Stimulated activated CD4-positive, alpha-beta T cell treated with anti-CD3 and anti-CD28 coated beads, Interleukin-2, amount 100 ng/mL, for 24 hours (primary cell): ENCODE measurements at regions not wholly inside any gene's neighbourhood (a gene's known extent, or its start where the extent isn't known, plus 50 kb on each side); places are given as distances from the start of the nearest gene placed in this dataset.
A peak's percentile ranks its signal among the peaks of the same experiment; 100 is the strongest.
"Not testable (repeated sequence)": the region's sequence is repeated elsewhere in the genome, so short reads cannot be mapped to it uniquely, and the experiment has no call there.

ENCODE experiments used
- DNase-seq, 2 donors: peaks; one replicate each; pipeline ENCODE4 v3.0.0-alpha.2; 2020

GRCh38 chr6:156437121-156437879 is 339.9 kb upstream of the ARID1B start:
- no peak for DNase-seq

- DNase-seq, result no peak
Observed at GRCh38 chr6:156434795-156435190, 342.4 kb upstream of the ARID1B start.

- DNase-seq, result no peak
Observed at GRCh38 chr6:156434049-156434794, 343.0 kb upstream of the ARID1B start.

- DNase-seq, result no peak
Observed at GRCh38 chr6:156432543-156432942, 344.6 kb upstream of the ARID1B start.

GRCh38 chr6:156430386-156430785 is 346.8 kb upstream of the ARID1B start:
- DNase-seq, result no peak

GRCh38 chr6:156427345-156427744 is 349.8 kb upstream of the ARID1B start:
- peak in 1 of 2 donors; percentile 1 for DNase-seq

GRCh38 chr6:156425359-156426020 is 351.7 kb upstream of the ARID1B start:
- DNase-seq, result no peak

- DNase-seq, result peak in 1 of 2 donors; percentile 8
Observed at GRCh38 chr6:156423829-156424228, 353.3 kb upstream of the ARID1B start.

GRCh38 chr6:156423075-156423474 is 354.1 kb upstream of the ARID1B start:
- DNase-seq, result no peak

- DNase-seq, result no peak
Observed at GRCh38 chr6:156421933-156422332, 355.2 kb upstream of the ARID1B start.

- DNase-seq, result not testable (repeated sequence)
Observed at GRCh38 chr6:156421301-156421700, 355.9 kb upstream of the ARID1B start.

- no peak for DNase-seq
Observed at GRCh38 chr6:156420172-156420993, 356.8 kb upstream of the ARID1B start.

- DNase-seq, result no peak
Observed at GRCh38 chr6:156419594-156419993, 357.6 kb upstream of the ARID1B start.

GRCh38 chr6:156418253-156418652 is 358.9 kb upstream of the ARID1B start:
- no peak for DNase-seq

- DNase-seq, result no peak
Observed at GRCh38 chr6:156416391-156416790, 360.8 kb upstream of the ARID1B start.

- DNase-seq, result no peak
Observed at GRCh38 chr6:156413154-156413553, 364.0 kb upstream of the ARID1B start.

GRCh38 chr6:156410649-156411048 is 366.5 kb upstream of the ARID1B start:
- DNase-seq, result no peak

- no peak for DNase-seq
Observed at GRCh38 chr6:156408655-156409054, 368.5 kb upstream of the ARID1B start.

- DNase-seq, result no peak
Observed at GRCh38 chr6:156407334-156407733, 369.8 kb upstream of the ARID1B start.

- DNase-seq, result no peak
Observed at GRCh38 chr6:156406688-156407087, 370.5 kb upstream of the ARID1B start.

- DNase-seq, result no peak
Observed at GRCh38 chr6:156406099-156406498, 371.1 kb upstream of the ARID1B start.

GRCh38 chr6:156402628-156403027 is 374.6 kb upstream of the ARID1B start:
- DNase-seq, result no peak

- DNase-seq, result no peak
Observed at GRCh38 chr6:156402227-156402626, 375.0 kb upstream of the ARID1B start.
